ENCODE measurements at regions not wholly inside any gene's neighbourhood (a gene's known extent, or its start where the extent isn't known, plus 50 kb on each side); places are given as distances from the start of the nearest gene placed in this dataset.

- TF ChIP-seq EZH2 (IDR thresholded peaks at IDR 0.05; ENCODE audit: low read depth), result no peak
- TF ChIP-seq, protein P1, sequence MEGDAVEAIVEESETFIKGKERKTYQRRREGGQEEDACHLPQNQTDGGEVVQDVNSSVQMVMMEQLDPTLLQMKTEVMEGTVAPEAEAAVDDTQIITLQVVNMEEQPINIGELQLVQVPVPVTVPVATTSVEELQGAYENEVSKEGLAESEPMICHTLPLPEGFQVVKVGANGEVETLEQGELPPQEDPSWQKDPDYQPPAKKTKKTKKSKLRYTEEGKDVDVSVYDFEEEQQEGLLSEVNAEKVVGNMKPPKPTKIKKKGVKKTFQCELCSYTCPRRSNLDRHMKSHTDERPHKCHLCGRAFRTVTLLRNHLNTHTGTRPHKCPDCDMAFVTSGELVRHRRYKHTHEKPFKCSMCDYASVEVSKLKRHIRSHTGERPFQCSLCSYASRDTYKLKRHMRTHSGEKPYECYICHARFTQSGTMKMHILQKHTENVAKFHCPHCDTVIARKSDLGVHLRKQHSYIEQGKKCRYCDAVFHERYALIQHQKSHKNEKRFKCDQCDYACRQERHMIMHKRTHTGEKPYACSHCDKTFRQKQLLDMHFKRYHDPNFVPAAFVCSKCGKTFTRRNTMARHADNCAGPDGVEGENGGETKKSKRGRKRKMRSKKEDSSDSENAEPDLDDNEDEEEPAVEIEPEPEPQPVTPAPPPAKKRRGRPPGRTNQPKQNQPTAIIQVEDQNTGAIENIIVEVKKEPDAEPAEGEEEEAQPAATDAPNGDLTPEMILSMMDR (conservative IDR thresholded peaks at IDR 0.05), result no peak
- no peak for DNase-seq
- H3F3A ChIP-seq (ENCODE audit: insufficient read depth, low read depth), result no peaks in the 10 kb centered on the region
- H3K79me2 ChIP-seq (ENCODE audit: low read depth), result no peaks in the 10 kb centered on the region
- ChIA-PET CTCF (no interaction called here), POLR2A (ENCODE audit: unreplicated experiment) (no interaction called here)
- H3K4me1 ChIP-seq (replicated peaks; ENCODE audit: insufficient read depth), result no peaks in the 10 kb centered on the region
- no peaks in the 10 kb centered on the region; the same call in 1 of the 2 replicates for H3K9me2 ChIP-seq (ENCODE audit: insufficient read depth)
- no peak overlapping the region for H2AFZ ChIP-seq
- BruUV-seq (replicated peaks), result no TSS peak
- H3K4me2 ChIP-seq, result no peak overlapping the region
- H3K27me3 ChIP-seq (ENCODE audit: insufficient read depth, low read depth), result no peaks in the 10 kb centered on the region; the same call in 1 of the 2 replicates
- no peak overlapping the region for H3K4me3 ChIP-seq
- H3K27ac ChIP-seq, result no peak overlapping the region
- intact Hi-C loops (cut with micrococcal nuclease; ENCODE audit: unreplicated experiment), result no loop called here
- no peaks in the 10 kb centered on the region for H3K9me3 ChIP-seq (ENCODE audit: insufficient read depth, low read depth)
- no peaks in the 10 kb centered on the region for H4K20me1 ChIP-seq (ENCODE audit: insufficient read depth)
- H3K36me3 ChIP-seq (ENCODE audit: low read depth), result no peaks in the 10 kb centered on the region
Measured at GRCh38 chr3:117106396-117106795, 396.8 kb downstream of the TUSC7 start.

- POLR2A ChIA-PET (ENCODE audit: unreplicated experiment), result no interaction called here
- Histone ChIP-seq H3K79me2 (ENCODE audit: low read depth) (no peaks in the 10 kb centered on the region), H3K9me3 (ENCODE audit: insufficient read depth, low read depth) (no peaks in the 10 kb centered on the region), H3F3A (ENCODE audit: insufficient read depth, low read depth) (no peaks in the 10 kb centered on the region), H3K4me1 (replicated peaks; ENCODE audit: insufficient read depth) (no peaks in the 10 kb centered on the region), H2AFZ (no peak overlapping the region), H3K36me3 (ENCODE audit: low read depth) (no peaks in the 10 kb centered on the region), H3K9me2 (ENCODE audit: insufficient read depth) (no peaks in the 10 kb centered on the region; the same call in 1 of the 2 replicates), H4K20me1 (ENCODE audit: insufficient read depth) (no peaks in the 10 kb centered on the region), H3K27ac (no peak overlapping the region), H3K27me3 (ENCODE audit: insufficient read depth, low read depth) (no peaks in the 10 kb centered on the region; the same call in 1 of the 2 replicates), H3K4me2 (no peak overlapping the region), H3K4me3 (no peak overlapping the region)
- CTCF ChIA-PET, result no interaction called here
- no peak for TF ChIP-seq EZH2 (IDR thresholded peaks at IDR 0.05; ENCODE audit: low read depth)
- TF ChIP-seq, protein P1 (conservative IDR thresholded peaks at IDR 0.05), result no peak
- intact Hi-C loops (cut with micrococcal nuclease; ENCODE audit: unreplicated experiment), result no loop called here
- DNase-seq, result no peak
- BruUV-seq (replicated peaks), result no TSS peak
Measured at GRCh38 chr3:117107946-117108345, 398.4 kb downstream of the TUSC7 start.

DNA sequence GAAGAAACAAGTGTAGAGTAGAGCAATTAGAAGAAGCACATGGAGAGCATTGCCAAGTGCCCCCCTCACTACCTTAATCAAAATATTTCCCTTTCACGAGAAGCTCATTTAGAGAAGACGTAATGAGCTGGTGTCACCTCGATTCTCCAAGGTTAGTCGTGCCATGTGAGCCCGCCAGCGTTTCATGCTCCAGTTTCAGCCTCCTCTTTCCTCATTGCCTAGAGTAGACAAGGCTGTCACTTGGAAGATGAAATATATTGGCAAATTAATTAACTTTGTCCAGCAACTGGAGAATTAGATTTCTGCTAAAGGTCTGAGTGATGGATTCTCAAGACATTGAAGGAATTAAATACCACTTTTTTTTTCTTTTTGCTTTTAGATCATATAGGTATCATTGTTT lies 399.6 kb downstream of the TUSC7 start:
- no TSS peak for BruUV-seq (replicated peaks)
- CTCF ChIA-PET, result no interaction called here

More for the DNA sequence above, 399.6 kb downstream of the TUSC7 start:
- H3K4me3 ChIP-seq, result no peak overlapping the region
- H3K9me3 ChIP-seq (ENCODE audit: insufficient read depth, low read depth), result no peaks in the 10 kb centered on the region
- no peaks in the 10 kb centered on the region for H3K79me2 ChIP-seq (ENCODE audit: low read depth)
- no peak overlapping the region for H3K4me2 ChIP-seq
- intact Hi-C loops (cut with micrococcal nuclease; ENCODE audit: unreplicated experiment), result no loop called here
- no peaks in the 10 kb centered on the region for H3K4me1 ChIP-seq (replicated peaks; ENCODE audit: insufficient read depth)
- H4K20me1 ChIP-seq (ENCODE audit: insufficient read depth), result no peaks in the 10 kb centered on the region
- H3K36me3 ChIP-seq (ENCODE audit: low read depth), result no peaks in the 10 kb centered on the region
- POLR2A ChIA-PET (ENCODE audit: unreplicated experiment), result no interaction called here
- no peak for DNase-seq
- H3K27me3 ChIP-seq (ENCODE audit: insufficient read depth, low read depth), result no peaks in the 10 kb centered on the region
- H3K27ac ChIP-seq, result no peak overlapping the region
- H3F3A ChIP-seq (ENCODE audit: insufficient read depth, low read depth), result no peaks in the 10 kb centered on the region
- H2AFZ ChIP-seq, result no peak overlapping the region
- H3K9me2 ChIP-seq (ENCODE audit: insufficient read depth), result no peaks in the 10 kb centered on the region; the same call in 1 of the 2 replicates
- no peak for TF ChIP-seq EZH2 (IDR thresholded peaks at IDR 0.05; ENCODE audit: low read depth)
- TF ChIP-seq, protein P1 (conservative IDR thresholded peaks at IDR 0.05), result no peak

Data from PC-9 (cell line).